WERI-Rb-1 (cell line): ENCODE measurements at regions not wholly inside any gene's neighbourhood (a gene's known extent, or its start where the extent isn't known, plus 50 kb on each side); places are given as distances from the start of the nearest gene placed in this dataset.

Experiments used
- DNase-seq: peaks from one replicate; pipeline ENCODE4 v3.0.0-alpha.2; 2020
- H3K27ac ChIP-seq: fragments of 250-450 bp; sonication (Bioruptor Pico); 2 replicates; pipeline ENCODE4 v1.5.1; 2020; ENCODE audit warnings: mild to moderate bottlenecking, moderate library complexity
- H3K27me3 ChIP-seq: fragments of 250-450 bp; sonication (Bioruptor Pico); 2 replicates; pipeline ENCODE4 v1.5.1; 2021; ENCODE audit warnings: mild to moderate bottlenecking, low read depth, moderate library complexity; ENCODE audit not compliant: insufficient read depth, severe bottlenecking
- H3K36me3 ChIP-seq: fragments of 250-450 bp; sonication (Bioruptor Pico); 2 replicates; pipeline ENCODE4 v1.5.1; 2020; ENCODE audit warnings: mild to moderate bottlenecking, moderate library complexity
- H3K4me3 ChIP-seq: 2 replicates; pipeline ENCODE4 v1.5.1; 2011; ENCODE audit warnings: low read depth, mild to moderate bottlenecking, control low read depth, low read length
- H3K9me3 ChIP-seq: fragments of 250-450 bp; sonication (Bioruptor Pico); 2 replicates; pipeline ENCODE4 v1.5.1; 2021; ENCODE audit warnings: mild to moderate bottlenecking, moderate library complexity; ENCODE audit not compliant: severe bottlenecking
- CTCF ChIP-seq: IDR thresholded peaks from 2 replicates; pipeline ENCODE4 v1.5.1; 2011; ENCODE audit warnings: low read depth, mild to moderate bottlenecking, control low read depth, inconsistent platforms, low read length

DNA sequence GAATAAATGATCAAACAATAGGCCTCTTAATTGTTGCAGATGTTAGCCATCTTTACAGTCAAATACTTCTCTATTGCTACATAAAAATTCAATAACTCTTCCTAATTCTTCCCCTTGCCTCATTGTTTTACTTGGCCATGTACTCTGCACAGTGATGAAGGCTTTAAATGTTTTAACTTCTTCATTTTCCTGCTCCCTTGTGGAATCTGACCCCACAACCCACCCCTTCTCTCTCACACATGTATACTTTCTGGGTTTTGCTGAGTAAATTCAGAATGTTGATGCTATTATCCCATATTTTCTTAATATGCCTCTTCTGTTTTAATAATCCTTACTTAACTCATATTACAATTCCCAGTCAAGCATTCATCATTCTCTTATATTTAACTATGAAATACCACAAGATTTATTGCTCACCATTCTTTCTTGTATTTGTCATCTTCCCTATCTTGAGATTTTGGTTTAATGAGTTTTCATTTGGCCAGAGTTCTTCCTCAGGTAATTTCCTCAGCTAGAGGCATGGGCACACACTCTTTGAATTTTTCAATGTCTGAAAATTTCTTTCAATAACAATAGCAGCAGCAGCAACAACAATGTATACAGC lies 327.8 kb upstream of the USP24 start:
- Histone ChIP-seq H3K36me3 (no peaks in the 10 kb centered on the region), H3K9me3 (no peaks in the 10 kb centered on the region), H3K27ac (no peak overlapping the region), H3K4me3 (no peak overlapping the region), H3K27me3 (no peaks in the 10 kb centered on the region)
- no peak for TF ChIP-seq CTCF
- no peak for DNase-seq

DNA sequence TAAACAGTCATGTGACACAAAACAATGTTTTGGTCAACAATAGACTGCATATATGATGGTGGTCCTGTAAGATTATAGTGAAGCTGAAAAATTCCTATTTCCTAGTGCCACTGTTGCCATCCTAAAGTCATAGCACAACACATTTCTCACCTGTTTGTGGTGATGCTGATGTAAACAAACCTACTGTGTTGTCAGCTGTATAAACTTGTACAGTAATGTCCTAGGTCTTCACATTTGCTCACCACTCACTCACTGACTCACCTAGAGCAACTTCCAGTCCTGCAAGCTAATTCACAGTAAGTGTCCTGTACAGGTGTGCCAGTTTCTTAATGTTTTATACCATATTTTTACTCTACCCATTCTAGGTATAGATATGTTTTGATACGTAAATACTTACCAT lies 326.1 kb upstream of the USP24 start:
- Histone ChIP-seq H3K27ac (no peak overlapping the region), H3K27me3 (no peaks in the 10 kb centered on the region), H3K36me3 (no peaks in the 10 kb centered on the region), H3K9me3 (no peaks in the 10 kb centered on the region), H3K4me3 (no peak overlapping the region)
- TF ChIP-seq CTCF = no peak
- no peak for DNase-seq

- no peak overlapping the region for H3K4me3 ChIP-seq
- H3K27me3 ChIP-seq = no peaks in the 10 kb centered on the region
- TF ChIP-seq CTCF = no peak
- H3K9me3 ChIP-seq = no peaks in the 10 kb centered on the region
- no peak for DNase-seq
- no peak overlapping the region for H3K27ac ChIP-seq
- H3K36me3 ChIP-seq = no peaks in the 10 kb centered on the region
Observed at GRCh38 chr1:55539652-55540512, 324.7 kb upstream of the USP24 start.

- no peak for TF ChIP-seq CTCF
- Histone ChIP-seq H3K4me3 (no peak overlapping the region), H3K27ac (no peak overlapping the region), H3K36me3 (no peaks in the 10 kb centered on the region), H3K9me3 (no peaks in the 10 kb centered on the region), H3K27me3 (no peaks in the 10 kb centered on the region)
- DNase-seq = no peak
Observed at GRCh38 chr1:55538428-55538827, 323.3 kb upstream of the USP24 start.

GRCh38 chr1:55536545-55536865 lies 321.3 kb upstream of the USP24 start:
- no peak overlapping the region for H3K4me3 ChIP-seq
- H3K27me3 ChIP-seq = no peaks in the 10 kb centered on the region
- H3K36me3 ChIP-seq = no peaks in the 10 kb centered on the region
- no peak overlapping the region for H3K27ac ChIP-seq
- no peak for TF ChIP-seq CTCF
- H3K9me3 ChIP-seq = no peaks in the 10 kb centered on the region
- DNase-seq = no peak
